Sciatic nerve (tissue), 2 donors: ENCODE measurements at regions not wholly inside any gene's neighbourhood (a gene's known extent, or its start where the extent isn't known, plus 50 kb on each side); places are given as distances from the start of the nearest gene placed in this dataset.

ENCODE experiments used
- ATAC-seq: fragments of 200-7000 bp; cut with Tn5 transposase; one replicate; pipeline ENCODE4 v1.9.1; 2020; ENCODE audit warnings: mild to moderate bottlenecking, moderate library complexity
- DNase-seq: peaks from one replicate; pipeline ENCODE4 v3.0.0-alpha.2; 2020; ENCODE audit warnings: low spot score
- intact Hi-C: fragments of 100-400 bp; cut with DNase I; formaldehyde crosslinking; loops from one replicate; pipeline ENCODE4 v1.14.2; 2022
- donor health status: DM: no; HTN: no; CAD: no.
- donor health status: DM: no; HTN: no; CAD: no.

GRCh38 chr5:52378237-52378636 lies 409.5 kb upstream of the ITGA1 start:
- intact Hi-C loops, result no loop called here
- DNase-seq, result no peak

GRCh38 chr5:52388349-52388748 lies 399.4 kb upstream of the ITGA1 start:
- intact Hi-C loops, result no loop called here
- no peak for ATAC-seq
- DNase-seq, result no peak

More at GRCh38 chr5:52378237-52378636, 409.5 kb upstream of the ITGA1 start:
- no peak for ATAC-seq

GRCh38 chr5:52392321-52392720 lies 395.4 kb upstream of the ITGA1 start:
- intact Hi-C loops, result no loop called here
- no peak for DNase-seq
- ATAC-seq, result no peak

- DNase-seq, result no peak
- no peak for ATAC-seq
- intact Hi-C loops, result no loop called here
Measured at GRCh38 chr5:52409835-52410234, 377.9 kb upstream of the ITGA1 start.

GRCh38 chr5:52419357-52419756 lies 368.4 kb upstream of the ITGA1 start:
- intact Hi-C loops, result no loop called here
- DNase-seq (no peak), ATAC-seq (no peak)

GRCh38 chr5:52427615-52428014 lies 360.1 kb upstream of the ITGA1 start:
- ATAC-seq, result no peak
- no peak for DNase-seq
- intact Hi-C loops, result no loop called here

GRCh38 chr5:52428977-52429489 lies 358.7 kb upstream of the ITGA1 start:
- intact Hi-C loops, result no loop called here
- no peak for DNase-seq
- ATAC-seq, result no peak

GRCh38 chr5:52441768-52442167 lies 345.9 kb upstream of the ITGA1 start:
- DNase-seq (no peak), ATAC-seq (no peak)
- intact Hi-C loops, result loop anchor here (2.0 kb wide), 1 partner anchor 69 kb away; no protein-coding TSS in a partner anchor

- no peak for DNase-seq
- ATAC-seq, result no peak
- intact Hi-C loops, result no loop called here
Measured at GRCh38 chr5:52443187-52443586, 344.5 kb upstream of the ITGA1 start.

GRCh38 chr5:52448111-52448510 lies 339.6 kb upstream of the ITGA1 start:
- DNase-seq (no peak), ATAC-seq (no peak)
- intact Hi-C loops, result no loop called here

GRCh38 chr5:52449516-52449915 lies 338.2 kb upstream of the ITGA1 start:
- DNase-seq, result no peak
- ATAC-seq, result no peak
- intact Hi-C loops, result no loop called here

GRCh38 chr5:52452098-52452497 lies 335.6 kb upstream of the ITGA1 start:
- intact Hi-C loops, result no loop called here
- no peak for DNase-seq
- no peak for ATAC-seq

- DNase-seq, result no peak
Measured at GRCh38 chr5:52453176-52453575, 334.5 kb upstream of the ITGA1 start.

GRCh38 chr5:52455920-52456319 lies 331.8 kb upstream of the ITGA1 start:
- intact Hi-C loops, result no loop called here
- DNase-seq, result no peak
- ATAC-seq, result no peak

More at GRCh38 chr5:52453176-52453575, 334.5 kb upstream of the ITGA1 start:
- intact Hi-C loops, result no loop called here
- ATAC-seq, result no peak

GRCh38 chr5:52457810-52458209 lies 329.9 kb upstream of the ITGA1 start:
- intact Hi-C loops, result no loop called here
- DNase-seq (no peak), ATAC-seq (no peak)

GRCh38 chr5:52466113-52466512 lies 321.6 kb upstream of the ITGA1 start:
- intact Hi-C loops, result no loop called here
- DNase-seq (no peak), ATAC-seq (no peak)

GRCh38 chr5:52466749-52467520 lies 320.8 kb upstream of the ITGA1 start:
- DNase-seq (no peak), ATAC-seq (no peak)
- intact Hi-C loops, result no loop called here

GRCh38 chr5:52468976-52469375 lies 318.7 kb upstream of the ITGA1 start:
- DNase-seq (no peak), ATAC-seq (no peak)
- intact Hi-C loops, result loop anchor here (2.0 kb wide), 1 partner anchor 24 kb away; no protein-coding TSS in a partner anchor

- peak; percentile 79 for ATAC-seq
- no peak for DNase-seq
- intact Hi-C loops, result loop anchor here (2.0 kb wide), 1 partner anchor 23 kb away; no protein-coding TSS in a partner anchor
Measured at GRCh38 chr5:52469420-52469819, 318.3 kb upstream of the ITGA1 start.

GRCh38 chr5:52469835-52470234 lies 317.9 kb upstream of the ITGA1 start:
- ATAC-seq (peak; percentile 48), DNase-seq (no peak)
- intact Hi-C loops, result loop anchor here (2.0 kb wide), 1 partner anchor 23 kb away; no protein-coding TSS in a partner anchor

GRCh38 chr5:52476346-52476745 lies 311.4 kb upstream of the ITGA1 start:
- no peak for ATAC-seq
- no peak for DNase-seq
- intact Hi-C loops, result no loop called here
